Gastroesophageal sphincter (tissue), 3 donors: ENCODE measurements at regions not wholly inside any gene's neighbourhood (a gene's known extent, or its start where the extent isn't known, plus 50 kb on each side); places are given as distances from the start of the nearest gene placed in this dataset.
"Not testable (repeated sequence)": the region's sequence is repeated elsewhere in the genome, so short reads cannot be mapped to it uniquely, and the experiment has no call there.

Experiments
- CTCF ChIP-seq, 4 experiments: fragments of 200-600 bp in 2 of 4; fragments of 450-650 bp in 2 of 4; sonication (generic) in 1 of 4; IDR thresholded peaks; one replicate each; pipeline ENCODE4 v1.5.1; 2017 to 2019; ENCODE audit warnings: antibody characterized with exemption in 4 of 4, mild to moderate bottlenecking in 2 of 4, moderate library complexity in 2 of 4
- EP300 ChIP-seq: sonication (generic); formaldehyde crosslinking; IDR thresholded peaks from one replicate; pipeline ENCODE4 v1.6.1; 2017; ENCODE audit warnings: antibody characterized with exemption, mild to moderate bottlenecking
- POLR2A ChIP-seq, 2 donors: fragments of 450-650 bp; IDR thresholded peaks; one replicate each; pipeline ENCODE4 v1.6.1; 2017; ENCODE audit warnings: antibody characterized with exemption in 2 of 2, mild to moderate bottlenecking in 2 of 2, moderate library complexity in 1 of 2

DNA sequence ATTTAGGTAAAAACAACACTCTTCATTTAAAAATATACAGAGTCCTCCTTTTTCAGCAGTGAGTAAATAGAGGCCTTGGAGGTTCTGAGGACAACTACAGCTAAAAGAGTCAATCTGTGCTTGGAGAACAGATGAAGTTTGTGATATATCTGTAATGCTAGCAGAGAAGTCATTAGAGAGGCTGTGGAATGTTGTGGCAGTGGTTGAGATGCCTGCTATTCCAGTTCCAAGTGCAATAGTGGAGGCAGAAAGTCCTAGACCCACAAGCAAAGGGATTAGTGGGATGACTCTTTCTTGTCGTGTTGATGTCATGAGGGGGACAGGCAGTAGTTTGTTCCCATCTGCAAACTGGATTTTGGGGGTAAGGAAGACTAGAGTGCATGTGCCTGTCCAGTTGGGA, 62.1 kb upstream of the EZR start:
- not testable (repeated sequence) for TF ChIP-seq CTCF (IDR thresholded peaks at IDR 0.05); POLR2A (IDR thresholded peaks at IDR 0.05); EP300
